GM21717 (cell line): ENCODE measurements at regions not wholly inside any gene's neighbourhood (a gene's known extent, or its start where the extent isn't known, plus 50 kb on each side); places are given as distances from the start of the nearest gene placed in this dataset.

Experiments
- ATAC-seq: cut with Tn5 transposase; IDR thresholded peaks from one replicate; pipeline ENCODE4 v1.9.1; 2021; ENCODE audit warnings: mild to moderate bottlenecking, moderate library complexity; ENCODE audit not compliant: unreplicated experiment

DNA sequence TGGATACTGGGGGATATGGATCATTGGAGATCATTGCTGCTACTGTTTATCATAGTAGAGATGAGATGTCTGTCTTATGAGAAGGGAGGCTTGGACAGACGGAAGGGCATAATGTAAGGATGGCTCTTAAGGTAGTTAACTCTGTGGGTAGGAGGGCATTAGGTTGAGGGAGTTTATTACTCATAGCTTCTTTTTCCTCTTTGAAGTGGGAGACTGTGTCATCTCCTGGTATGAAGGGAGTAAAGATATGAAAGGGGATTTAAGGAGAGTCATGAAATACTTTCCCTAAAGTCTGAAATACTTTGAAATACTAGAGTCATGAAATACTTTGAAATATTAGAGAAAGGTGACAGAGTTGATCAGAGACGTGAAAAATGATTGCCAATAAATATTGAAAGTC, 255.5 kb upstream of the PITX2 start:
- ATAC-seq = no peak

DNA sequence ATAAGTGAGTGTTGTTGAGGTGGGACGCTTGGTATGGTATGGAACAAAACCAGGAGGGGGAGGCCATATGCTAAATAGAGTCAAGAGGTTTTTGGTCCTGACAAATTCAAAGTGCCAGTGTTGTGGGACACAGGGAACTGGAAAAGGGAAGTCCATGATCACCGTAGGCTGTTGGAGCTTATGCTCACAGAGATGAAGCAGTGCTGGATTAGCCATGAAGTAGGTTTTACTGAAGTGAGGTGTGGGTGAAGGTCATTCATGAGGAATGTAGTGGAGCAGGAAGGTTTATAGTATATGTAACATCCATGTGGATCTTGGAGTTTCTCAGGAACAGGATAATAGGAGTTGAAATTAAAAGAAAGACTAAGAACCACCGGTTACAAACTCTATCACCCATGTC, 256.1 kb upstream of the PITX2 start:
- no peak for ATAC-seq

DNA sequence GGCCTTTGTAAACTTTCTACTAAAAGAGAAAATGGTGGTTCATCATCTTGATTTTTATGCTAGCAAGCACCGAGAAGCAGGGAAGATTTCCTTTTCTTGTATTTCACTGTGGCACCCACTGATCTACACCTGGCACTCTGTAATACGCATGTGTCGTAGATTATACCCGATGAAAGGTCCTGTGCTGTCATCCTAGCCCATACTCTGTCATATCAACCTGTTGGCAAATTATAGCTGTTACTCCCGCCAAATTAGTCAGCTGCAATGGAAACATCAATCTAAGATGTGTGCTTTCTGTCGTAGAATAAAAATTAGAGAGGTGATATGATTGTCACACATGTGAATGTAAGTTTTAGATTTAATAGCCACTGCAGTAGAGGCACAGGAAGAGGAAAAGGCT, 263.4 kb upstream of the PITX2 start:
- no peak for ATAC-seq

DNA sequence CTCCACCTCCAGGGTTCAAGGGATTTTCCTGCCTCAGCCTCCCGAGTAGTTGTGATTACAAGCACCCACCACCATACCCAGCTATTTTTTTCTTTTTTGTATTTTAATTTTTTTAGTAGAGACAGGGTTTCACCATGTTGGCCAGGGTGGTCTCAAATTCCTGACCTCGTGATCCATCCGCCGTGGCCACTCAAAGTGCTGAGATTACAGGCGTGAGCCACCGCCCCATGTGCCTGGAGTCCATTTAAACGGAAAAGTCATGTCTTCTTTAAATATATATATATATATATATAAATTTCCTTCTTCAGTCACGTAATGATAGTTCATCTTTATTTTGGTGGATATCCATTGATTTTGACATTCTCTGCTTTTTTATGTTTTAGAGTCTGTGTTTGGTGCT, 264.0 kb upstream of the PITX2 start:
- no peak for ATAC-seq

DNA sequence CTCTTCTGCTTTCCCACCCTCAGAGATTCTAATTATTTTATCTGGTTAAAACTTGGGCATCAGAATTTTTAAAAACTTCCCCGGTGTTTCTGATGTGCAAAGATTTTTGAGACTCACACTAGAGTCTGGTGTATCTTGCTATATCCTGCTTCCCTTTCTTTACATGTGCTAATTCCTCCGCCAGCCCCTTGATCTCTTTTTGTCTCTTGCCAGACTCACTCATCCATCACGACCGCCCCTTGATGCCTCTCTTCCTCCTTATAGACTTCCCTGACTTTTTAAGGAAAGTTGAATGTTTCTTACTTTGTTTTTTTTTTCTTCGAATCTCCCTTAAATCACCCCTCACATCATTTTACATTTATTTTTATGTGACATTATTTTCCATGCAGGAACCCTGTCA, 274.9 kb upstream of the PITX2 start:
- no peak for ATAC-seq

DNA sequence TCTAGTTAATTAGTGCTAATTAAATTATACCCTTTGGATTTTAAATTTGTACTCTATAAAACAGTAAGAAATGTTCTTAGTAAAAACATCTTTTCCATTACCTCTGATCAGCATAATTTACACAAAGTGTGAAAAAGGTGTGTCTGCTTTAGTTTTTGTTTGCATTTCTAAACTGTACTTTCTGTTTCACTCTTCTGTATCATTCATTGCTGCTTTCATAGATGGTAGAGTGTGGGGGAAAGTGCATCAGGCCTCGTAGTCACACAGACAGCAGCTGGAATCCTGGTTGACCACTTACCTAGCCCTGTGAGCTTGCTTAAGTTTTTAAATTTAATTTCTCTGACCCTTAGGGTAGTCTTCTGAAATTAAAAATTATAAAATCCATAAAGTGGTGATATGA, 275.4 kb upstream of the PITX2 start:
- ATAC-seq = peak; percentile 93

DNA sequence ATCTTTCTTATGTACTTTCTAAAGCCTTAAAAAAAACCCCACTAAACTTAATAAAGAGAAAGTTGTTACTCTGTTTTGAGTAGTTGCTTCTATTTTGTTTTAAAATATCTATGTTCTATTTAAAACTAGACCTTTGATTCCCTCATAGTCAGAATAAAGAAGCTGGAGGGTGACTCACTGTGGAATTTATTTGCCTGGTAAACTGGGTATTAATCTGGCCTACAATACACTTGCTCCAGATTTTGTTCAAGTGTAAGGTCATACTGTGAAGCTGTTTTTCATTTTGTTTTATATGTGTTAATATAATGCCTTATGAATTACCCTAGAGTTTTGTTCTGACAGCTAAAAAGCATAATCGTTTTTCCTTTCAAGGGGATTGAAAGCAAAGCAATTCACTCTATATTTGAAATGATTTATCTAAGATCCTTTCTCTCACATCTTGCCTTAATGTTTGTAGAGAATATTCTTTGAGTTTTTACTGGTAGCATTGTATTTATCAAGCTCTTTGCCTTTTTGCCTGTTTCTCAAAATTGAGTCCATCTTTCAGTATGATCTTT, 277.4 kb upstream of the PITX2 start:
- ATAC-seq = no peak

DNA sequence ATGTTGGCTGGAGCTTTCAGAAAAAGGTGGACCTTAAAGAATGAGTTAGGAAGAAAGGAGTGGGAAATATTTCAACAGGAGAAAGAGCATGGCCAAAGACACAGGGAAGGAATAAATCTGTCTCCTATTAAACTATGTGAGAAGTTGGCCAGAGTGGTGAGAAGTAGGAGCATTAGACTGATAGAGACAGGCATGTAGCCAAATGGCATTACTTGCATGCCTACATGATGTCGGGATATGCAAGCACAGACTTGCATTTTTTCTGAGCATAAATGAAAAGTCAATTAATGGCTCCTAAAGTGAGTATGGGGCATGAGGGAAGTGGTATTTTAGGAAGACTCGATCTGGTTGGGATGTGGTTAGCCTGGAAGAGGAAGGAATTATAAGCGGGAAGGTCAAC, 279.6 kb upstream of the PITX2 start:
- no peak for ATAC-seq

DNA sequence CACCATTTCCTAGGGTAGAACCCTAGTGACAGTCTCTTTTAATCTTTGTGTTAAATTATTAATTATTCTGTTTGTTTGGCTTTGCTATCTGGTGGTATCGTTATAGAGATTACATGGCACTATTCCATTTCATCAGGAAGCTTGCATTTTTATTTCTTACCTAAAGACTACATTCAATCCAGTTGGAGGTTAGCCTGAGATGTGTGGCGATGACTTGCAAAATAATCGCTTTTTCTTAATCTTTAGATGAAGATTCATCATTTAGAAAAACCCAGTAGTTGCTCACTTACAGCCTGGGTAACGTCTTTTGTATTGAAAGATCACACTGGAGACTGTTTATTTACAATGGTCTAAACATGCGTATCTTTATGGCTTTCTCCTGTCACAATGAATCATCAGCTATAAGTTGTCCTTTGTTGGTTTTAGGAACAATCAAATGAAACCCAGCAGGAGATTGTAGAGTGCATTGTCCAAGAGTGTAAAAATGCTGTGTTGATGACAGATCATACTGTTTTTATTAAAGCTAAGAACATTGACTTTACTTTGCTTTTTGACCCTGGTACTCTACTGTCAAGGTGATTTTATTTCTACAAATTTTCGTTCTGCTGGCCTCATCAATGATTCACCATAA, 281.7 kb upstream of the PITX2 start:
- ATAC-seq = no peak

DNA sequence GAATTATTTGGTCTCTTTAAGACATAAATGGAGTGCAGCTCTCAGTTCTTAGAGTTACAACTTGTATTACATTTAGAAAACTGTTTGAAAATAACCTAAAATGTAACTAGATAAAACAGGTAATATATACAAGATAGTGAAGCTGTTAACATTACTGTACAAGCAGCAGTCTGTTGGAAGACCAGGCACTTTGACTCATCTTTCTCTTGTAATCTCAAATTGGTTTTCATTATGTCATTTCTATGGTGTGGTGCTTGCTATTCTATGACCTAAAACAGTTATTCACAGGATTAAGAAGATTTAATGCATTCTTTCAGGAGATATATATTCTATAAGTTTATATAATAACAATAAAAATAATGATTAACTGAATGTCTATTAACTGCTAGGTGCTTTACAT, 282.5 kb upstream of the PITX2 start:
- ATAC-seq = no peak

DNA sequence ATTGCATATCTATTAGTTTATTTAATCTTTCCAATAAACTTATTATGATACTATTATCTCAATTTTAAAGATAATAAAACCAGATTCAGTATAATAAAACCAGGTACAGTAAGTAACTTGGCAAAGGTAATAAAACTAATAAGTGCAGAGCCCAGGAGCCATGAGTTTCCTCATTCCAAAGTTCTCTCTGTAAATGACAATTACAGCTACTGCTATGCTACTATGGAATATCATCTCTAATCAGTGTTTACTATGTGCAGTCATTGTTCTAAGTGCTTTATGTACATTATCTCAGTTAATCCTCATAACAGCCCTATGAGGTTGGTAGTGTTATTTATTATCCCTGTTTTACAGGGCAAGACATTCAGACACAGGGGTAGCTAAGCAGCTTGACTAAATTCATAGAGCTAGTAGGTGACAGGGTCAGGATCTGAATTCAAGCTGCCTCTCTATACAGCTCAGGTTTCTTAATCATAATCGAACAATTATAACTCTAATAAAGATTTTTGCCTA, 285.0 kb upstream of the PITX2 start:
- no peak for ATAC-seq

DNA sequence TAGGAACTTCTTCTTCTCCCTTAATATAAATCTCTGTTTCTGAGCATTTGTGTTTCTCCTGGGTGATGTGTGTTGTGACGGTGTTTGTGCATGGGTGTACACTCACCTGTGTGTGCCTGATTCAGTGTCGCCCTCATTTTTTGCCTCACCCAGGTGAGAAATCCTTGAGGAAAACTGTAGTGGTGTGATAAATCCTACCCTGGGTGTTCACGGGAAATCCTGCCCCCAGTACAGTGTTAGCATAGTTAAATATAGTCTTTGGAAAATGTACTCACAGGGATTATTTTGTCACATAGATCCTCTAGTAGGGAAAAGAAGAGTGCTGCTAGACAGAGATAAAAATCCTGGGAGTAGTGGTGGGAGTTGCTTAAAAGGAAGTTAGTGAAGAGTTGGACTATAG, 291.9 kb upstream of the PITX2 start:
- no peak for ATAC-seq

DNA sequence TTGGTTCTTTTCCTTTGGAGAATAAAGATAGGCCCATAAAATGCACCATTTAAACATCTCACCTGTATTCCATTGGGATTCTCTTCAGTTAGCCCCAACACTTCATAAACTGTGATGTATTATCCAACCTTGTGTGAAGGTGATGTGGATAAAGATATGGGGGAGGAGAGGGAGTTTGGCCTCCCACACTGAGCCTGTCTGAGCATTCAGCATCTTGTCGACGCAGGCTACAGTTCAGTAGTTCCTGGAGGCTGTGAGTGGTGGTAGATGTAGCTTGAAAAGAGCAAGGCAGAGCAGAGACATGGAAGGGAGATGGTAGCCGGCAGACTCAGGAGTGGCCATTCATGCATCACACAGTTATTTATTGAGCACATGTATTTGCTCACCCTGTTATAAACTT, 292.4 kb upstream of the PITX2 start:
- ATAC-seq = no peak

DNA sequence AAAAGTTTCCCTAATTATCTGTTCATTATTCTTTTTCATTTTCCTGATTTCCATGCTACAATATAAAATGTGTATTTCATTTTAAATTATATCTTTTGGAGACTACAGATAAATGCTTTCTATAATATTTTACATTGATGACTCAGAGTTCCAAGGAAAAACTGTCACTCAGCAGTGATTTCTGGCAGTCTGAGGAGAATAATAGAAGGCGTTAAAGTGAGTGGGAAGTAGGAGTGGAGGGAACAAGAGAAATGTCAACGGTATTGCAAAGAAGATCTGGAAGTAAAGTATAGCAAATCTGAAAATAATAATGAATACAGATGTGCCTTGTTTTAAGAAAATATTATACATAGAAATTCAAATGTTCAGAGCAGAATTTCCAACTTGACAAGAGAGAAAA, 293.6 kb upstream of the PITX2 start:
- ATAC-seq = no peak

DNA sequence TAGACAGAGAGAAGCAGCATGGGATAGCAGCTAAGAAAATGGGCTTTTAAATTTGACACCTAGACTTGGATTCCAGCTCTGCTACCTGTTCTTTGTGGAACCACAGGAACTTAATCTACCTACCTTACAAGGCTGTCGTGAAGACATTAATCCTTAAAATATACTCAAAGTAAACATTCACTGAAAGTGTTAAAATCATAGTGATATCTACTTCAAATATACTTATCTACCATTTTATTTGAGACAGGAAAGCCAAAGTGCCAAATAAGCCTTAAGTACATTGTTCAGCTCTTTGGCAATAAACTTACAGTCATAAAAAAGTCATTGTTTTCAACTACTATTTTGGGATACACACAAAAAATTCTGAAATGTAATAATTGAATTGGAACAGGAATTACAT, 295.0 kb upstream of the PITX2 start:
- ATAC-seq = no peak

DNA sequence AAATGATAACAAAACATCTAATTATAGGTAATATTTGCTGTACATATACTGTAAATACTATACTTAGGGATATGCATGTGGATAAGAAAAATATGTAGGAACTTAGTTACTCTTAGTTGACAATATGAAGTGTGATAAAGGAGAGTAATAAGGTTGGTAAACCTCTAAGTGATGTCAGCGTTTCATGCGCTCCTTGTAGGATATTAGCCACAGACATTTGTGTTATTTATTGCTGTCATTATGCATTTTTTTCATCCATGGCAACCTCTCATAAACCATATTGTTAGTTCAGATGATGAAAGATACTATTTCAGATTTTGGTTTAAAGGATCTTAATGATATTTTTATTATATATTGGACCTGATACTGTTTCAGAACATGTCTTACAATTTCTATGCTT, 298.1 kb upstream of the PITX2 start:
- no peak for ATAC-seq

DNA sequence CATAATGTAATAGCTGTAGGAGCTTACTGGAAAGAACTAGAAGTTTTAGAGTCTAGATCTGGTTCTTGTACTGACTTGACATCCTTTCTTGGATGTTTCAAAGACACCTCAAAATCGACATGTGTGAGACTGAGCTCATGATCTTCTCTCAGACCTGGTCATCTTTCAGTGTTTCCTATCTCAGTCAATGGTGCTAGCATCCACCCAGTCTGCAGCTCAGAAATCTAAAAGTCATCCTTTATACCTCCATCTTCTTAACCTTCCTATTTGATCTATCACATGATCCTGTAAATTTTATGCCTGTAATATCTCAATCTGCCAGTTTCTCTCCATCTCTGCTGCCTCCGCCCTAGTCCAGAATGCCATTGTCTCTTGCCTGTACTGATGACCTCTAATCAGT, 301.9 kb upstream of the PITX2 start:
- ATAC-seq = no peak

DNA sequence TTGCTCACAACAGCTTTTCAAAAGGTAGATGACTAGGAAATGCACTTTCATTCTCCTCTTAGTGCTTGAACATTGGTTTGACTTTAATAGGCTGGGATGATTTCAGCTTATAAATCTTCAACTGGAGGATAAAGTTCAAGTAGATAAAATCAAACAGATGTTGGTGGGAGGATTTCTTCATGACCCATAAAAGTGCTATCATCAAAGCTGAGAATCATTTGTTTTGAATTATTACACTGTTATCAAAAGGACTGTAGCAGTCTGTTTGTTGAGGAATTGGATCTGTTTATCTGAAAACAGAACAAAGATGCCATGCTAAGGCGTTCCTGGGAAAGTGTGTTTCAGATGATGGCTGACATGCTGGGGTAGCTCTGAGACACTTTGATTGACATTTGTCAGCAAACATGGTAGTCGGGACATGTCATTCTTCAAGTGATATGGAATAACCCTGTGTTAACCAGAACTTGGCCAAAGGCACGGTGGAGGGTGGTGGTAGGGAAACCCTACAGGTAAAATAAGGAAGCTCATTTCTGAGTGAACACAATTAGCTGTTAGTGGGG, 304.0 kb upstream of the PITX2 start:
- ATAC-seq = no peak

DNA sequence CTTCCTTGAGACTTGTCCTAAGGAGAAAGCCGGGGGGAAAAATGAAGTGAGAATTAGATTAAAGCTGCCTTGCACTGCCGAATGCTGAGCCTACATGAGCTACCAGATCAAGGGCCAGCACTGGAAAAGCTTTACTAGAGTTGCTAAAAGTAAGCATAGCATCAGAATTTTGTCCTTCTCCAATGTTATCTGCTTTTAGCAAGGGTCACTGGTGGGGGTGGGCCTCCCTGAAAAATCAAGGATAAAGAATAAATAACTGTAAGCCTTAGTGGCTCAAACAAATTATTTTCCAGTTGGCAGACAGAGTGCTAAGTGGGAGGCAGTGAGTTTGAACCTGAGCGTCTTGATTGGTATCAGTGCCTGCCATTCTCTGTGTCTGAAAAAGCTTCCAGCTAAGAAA, 310.5 kb upstream of the PITX2 start:
- no peak for ATAC-seq

DNA sequence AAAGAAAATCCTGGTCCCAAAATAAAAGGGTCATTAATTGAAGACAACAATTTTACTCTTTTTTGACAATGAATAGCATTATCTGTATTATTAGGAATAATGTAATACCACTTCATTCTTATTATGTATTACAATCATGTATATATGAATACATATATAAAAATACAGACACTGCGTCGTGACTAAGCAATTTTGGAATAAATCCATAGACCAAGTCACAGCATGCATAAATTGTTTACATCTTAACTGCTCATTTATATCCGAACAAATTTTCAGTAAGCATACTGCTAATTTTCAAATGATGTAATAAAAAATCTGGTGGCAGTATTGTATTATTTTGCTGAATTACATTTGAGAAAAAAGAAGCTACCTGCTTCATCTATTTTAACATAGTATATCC, 321.6 kb upstream of the PITX2 start:
- no peak for ATAC-seq

DNA sequence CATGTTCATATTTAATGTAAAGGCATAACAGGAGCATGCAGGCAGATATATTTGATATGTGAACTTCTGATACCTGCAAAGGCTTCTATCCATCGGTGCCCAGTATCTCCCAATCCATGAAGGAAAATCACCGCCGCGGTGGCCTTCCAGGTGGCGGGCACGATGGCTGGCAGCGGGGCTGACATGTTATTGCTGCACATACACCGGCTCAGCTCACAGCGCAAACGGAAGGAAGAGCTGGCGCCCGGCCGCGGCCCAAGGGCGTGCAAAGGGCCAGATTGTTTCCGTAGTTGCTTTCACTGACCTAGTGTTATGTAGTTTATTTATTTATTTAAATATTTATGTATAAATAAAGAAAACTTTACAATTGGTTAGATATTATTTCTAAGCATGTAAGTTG, 322.7 kb upstream of the PITX2 start:
- no peak for ATAC-seq

DNA sequence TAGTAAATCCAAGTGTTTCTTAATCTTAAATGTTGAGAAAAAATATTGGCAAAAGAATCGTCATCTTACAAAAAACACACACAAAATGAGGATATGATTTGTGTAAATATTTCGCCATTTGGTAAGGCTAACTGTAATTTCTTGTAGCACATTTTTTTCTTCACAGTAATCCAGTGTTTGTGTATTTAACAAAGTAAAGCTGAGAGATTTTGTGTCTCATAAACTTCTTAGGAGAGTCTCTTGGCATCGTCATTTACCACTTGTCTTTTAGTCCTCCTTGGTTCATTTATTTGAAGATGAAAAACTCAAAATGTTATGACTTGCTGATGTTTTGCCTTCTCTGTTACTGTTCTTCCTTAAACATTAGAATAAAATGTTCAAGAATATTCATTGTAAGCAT, 326.7 kb upstream of the PITX2 start:
- no peak for ATAC-seq

DNA sequence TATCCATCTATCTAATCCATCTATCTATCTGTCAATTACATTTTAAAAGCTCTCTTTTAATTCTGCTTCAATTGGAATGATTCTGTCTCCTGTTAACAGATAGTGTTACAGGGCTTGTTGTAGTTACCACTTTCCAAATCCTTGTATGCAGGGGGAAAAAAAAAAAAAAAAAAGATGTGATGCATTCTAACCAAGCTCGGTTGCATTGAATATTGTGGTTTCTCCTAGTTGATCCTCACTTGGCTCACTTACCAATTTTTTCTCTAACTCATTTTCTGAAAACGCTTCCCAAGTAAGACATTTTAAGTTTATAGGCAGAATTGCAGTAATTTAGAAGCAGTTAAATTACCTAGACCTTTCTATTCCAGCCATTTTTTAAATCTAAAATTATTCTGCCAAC, 327.9 kb upstream of the PITX2 start:
- ATAC-seq = no peak
